ENCODE measurements at regions not wholly inside any gene's neighbourhood (a gene's known extent, or its start where the extent isn't known, plus 50 kb on each side); places are given as distances from the start of the nearest gene placed in this dataset.

DNA sequence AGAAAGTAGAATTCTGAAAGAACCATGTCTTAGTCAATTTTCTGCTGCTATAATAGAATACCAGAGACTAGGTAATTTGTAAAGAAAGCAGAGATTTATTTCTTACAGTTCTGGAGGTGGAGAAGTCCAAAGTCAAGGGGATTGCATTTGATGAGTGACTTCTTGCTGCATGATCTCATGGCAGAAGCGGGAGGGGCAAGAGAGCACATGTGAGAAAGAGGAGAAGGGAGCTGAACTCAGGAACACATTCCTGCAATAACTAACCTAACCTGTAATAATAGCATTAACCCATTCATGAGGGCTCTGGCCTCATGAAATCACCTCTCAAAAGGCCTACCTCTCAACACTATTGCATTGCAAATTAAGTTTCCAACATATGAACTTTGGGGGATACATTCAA lies 797.5 kb upstream of the POU3F3 start:
- H3F3A ChIP-seq (ENCODE audit: insufficient read depth), result no peaks in the 10 kb centered on the region
- H3K79me2 ChIP-seq (ENCODE audit: insufficient read depth, low read length), result no peaks in the 10 kb centered on the region
- H3K4me2 ChIP-seq (ENCODE audit: low read depth, low read length, poor library complexity, severe bottlenecking), result no peak overlapping the region
- H3K9me2 ChIP-seq (replicated peaks; ENCODE audit: insufficient read depth, low read length), result no peaks in the 10 kb centered on the region
- no peak overlapping the region for H3K27ac ChIP-seq (ENCODE audit: low read depth, low read length)
- no peak overlapping the region for H2AFZ ChIP-seq (ENCODE audit: low read depth, low read length, severe bottlenecking)
- H3K27me3 ChIP-seq (ENCODE audit: low read length), result no peaks in the 10 kb centered on the region
- H3K9me3 ChIP-seq (ENCODE audit: insufficient read depth, low read length), result no peaks in the 10 kb centered on the region
- no peaks in the 10 kb centered on the region for H4K20me1 ChIP-seq (ENCODE audit: low read depth, low read length)
- no peak for TF ChIP-seq EZH2phosphoT487 (conservative IDR thresholded peaks at IDR 0.05; ENCODE audit: low read length)
- no peaks in the 10 kb centered on the region for H3K36me3 ChIP-seq (ENCODE audit: low read length)
- no peak overlapping the region for H3K4me3 ChIP-seq (ENCODE audit: insufficient read depth, low read length, poor library complexity, severe bottlenecking)
- H3K9ac ChIP-seq (ENCODE audit: low read length), result no peak overlapping the region

DNA sequence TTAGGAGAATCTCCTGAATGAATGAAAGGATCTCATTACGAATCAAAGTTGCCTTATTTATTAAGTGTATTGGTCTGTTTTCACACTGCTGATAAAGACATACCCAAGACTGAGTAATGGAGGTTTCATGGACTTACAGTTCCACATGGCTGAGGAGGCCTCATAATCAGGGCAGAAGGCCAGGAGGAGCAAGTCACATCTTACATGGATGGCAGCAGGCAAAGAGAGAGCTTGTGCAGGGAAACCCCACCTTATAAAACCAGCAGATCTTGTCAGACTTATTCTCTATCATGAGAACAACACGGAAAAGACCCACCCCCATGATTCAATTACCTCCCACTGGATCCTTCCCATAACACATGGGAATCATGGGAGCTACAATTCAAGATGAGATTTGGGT lies 785.2 kb upstream of the POU3F3 start:
- Histone ChIP-seq H3K9me3 (ENCODE audit: insufficient read depth, low read length) (peaks cover 8% of the 10 kb centered on the region; the same call in 1 of the 2 replicates), H2AFZ (ENCODE audit: low read depth, low read length, severe bottlenecking) (no peak overlapping the region), H3K9ac (ENCODE audit: low read length) (no peak overlapping the region), H4K20me1 (ENCODE audit: low read depth, low read length) (no peaks in the 10 kb centered on the region), H3K4me3 (ENCODE audit: insufficient read depth, low read length, poor library complexity, severe bottlenecking) (no peak overlapping the region), H3K27ac (ENCODE audit: low read depth, low read length) (no peak overlapping the region), H3F3A (ENCODE audit: insufficient read depth) (no peaks in the 10 kb centered on the region), H3K36me3 (ENCODE audit: low read length) (peaks cover 16% of the 10 kb centered on the region), H3K9me2 (replicated peaks; ENCODE audit: insufficient read depth, low read length) (no peaks in the 10 kb centered on the region), H3K4me2 (ENCODE audit: low read depth, low read length, poor library complexity, severe bottlenecking) (no peak overlapping the region), H3K27me3 (ENCODE audit: low read length) (no peaks in the 10 kb centered on the region), H3K79me2 (ENCODE audit: insufficient read depth, low read length) (no peaks in the 10 kb centered on the region)
- no peak for TF ChIP-seq EZH2phosphoT487 (conservative IDR thresholded peaks at IDR 0.05; ENCODE audit: low read length)
- TF ChIP-seq, protein P1, sequence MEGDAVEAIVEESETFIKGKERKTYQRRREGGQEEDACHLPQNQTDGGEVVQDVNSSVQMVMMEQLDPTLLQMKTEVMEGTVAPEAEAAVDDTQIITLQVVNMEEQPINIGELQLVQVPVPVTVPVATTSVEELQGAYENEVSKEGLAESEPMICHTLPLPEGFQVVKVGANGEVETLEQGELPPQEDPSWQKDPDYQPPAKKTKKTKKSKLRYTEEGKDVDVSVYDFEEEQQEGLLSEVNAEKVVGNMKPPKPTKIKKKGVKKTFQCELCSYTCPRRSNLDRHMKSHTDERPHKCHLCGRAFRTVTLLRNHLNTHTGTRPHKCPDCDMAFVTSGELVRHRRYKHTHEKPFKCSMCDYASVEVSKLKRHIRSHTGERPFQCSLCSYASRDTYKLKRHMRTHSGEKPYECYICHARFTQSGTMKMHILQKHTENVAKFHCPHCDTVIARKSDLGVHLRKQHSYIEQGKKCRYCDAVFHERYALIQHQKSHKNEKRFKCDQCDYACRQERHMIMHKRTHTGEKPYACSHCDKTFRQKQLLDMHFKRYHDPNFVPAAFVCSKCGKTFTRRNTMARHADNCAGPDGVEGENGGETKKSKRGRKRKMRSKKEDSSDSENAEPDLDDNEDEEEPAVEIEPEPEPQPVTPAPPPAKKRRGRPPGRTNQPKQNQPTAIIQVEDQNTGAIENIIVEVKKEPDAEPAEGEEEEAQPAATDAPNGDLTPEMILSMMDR (IDR thresholded peaks at IDR 0.05; ENCODE audit: insufficient read depth, low read length, poor library complexity, severe bottlenecking), result no peak

DNA sequence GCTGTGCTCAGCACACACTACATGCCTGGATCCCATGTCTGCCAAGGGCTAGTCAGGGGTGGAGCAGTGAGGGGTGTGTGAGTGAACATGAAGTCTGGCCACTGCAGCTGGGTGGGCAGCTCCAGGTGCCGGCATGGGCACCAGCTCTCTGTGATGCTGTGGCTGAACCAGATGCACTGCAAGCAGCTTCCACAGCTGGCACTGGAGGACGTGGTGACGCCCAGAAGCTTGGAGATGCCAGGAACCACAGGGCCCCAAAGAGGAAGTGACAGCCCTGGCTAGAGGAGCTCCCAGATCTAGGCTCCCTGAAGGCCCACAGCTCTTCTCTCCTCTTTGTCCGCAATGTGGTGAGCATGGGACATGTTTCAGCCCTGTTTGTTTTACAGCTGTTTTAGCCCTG lies 776.3 kb upstream of the POU3F3 start:
- Histone ChIP-seq H2AFZ (ENCODE audit: low read depth, low read length, severe bottlenecking) (no peak overlapping the region), H3K9me2 (replicated peaks; ENCODE audit: insufficient read depth, low read length) (no peaks in the 10 kb centered on the region), H3F3A (ENCODE audit: insufficient read depth) (peaks cover 38% of the 10 kb centered on the region), H3K79me2 (ENCODE audit: insufficient read depth, low read length) (no peaks in the 10 kb centered on the region), H3K9me3 (ENCODE audit: insufficient read depth, low read length) (peaks cover 13% of the 10 kb centered on the region; the same call in 1 of the 2 replicates), H3K9ac (ENCODE audit: low read length) (no peak overlapping the region), H3K36me3 (ENCODE audit: low read length) (no peaks in the 10 kb centered on the region; the same call in 1 of the 2 replicates), H3K4me2 (ENCODE audit: low read depth, low read length, poor library complexity, severe bottlenecking) (no peak overlapping the region), H3K4me3 (ENCODE audit: insufficient read depth, low read length, poor library complexity, severe bottlenecking) (no peak overlapping the region), H3K27me3 (ENCODE audit: low read length) (no peaks in the 10 kb centered on the region), H3K27ac (ENCODE audit: low read depth, low read length) (peak overlapping the region; percentile 85), H4K20me1 (ENCODE audit: low read depth, low read length) (no peaks in the 10 kb centered on the region)
- TF ChIP-seq EZH2phosphoT487 (conservative IDR thresholded peaks at IDR 0.05; ENCODE audit: low read length), result no peak
- TF ChIP-seq, protein P1 (IDR thresholded peaks at IDR 0.05; ENCODE audit: insufficient read depth, low read length, poor library complexity, severe bottlenecking), result no peak

DNA sequence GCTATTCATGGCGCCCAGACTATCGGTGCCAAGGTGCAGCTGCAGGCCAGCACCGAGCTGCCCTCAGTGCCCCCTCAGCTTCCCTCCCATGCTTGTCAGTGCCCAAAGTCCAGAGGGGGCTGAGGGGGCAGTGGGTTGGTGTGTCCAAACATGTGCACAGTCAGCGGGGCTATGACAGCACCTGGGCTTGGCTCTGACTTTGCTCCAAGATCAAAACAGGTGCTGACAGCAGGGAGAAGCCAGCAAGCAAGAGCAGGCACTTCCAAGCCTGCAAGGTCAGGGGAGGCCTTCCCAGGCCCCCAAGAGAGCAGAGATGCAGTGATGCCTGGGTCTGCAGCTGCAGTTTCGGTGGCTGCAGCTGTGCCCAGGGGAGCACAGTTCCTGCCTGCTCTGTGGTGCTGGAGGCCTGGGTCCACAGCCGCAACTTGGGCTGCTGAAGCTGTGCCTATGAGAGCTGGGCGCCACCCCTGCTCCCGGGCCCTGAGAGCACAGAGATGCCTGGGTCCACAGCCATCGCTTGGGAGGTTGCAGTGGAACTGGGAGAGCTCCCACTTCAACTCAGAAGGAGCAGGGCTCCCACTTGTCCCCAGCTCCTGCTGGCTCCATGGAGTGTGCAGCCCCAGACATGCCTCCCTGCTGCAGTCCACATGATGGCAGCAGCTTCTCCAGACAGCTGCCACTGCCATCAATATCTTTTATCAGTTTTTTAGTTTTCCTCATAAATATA lies 775.3 kb upstream of the POU3F3 start:
- H2AFZ ChIP-seq (ENCODE audit: low read depth, low read length, severe bottlenecking), result no peak overlapping the region
- H3K79me2 ChIP-seq (ENCODE audit: insufficient read depth, low read length), result no peaks in the 10 kb centered on the region
- no peaks in the 10 kb centered on the region for H3K27me3 ChIP-seq (ENCODE audit: low read length)
- TF ChIP-seq, protein P1 (IDR thresholded peaks at IDR 0.05; ENCODE audit: insufficient read depth, low read length, poor library complexity, severe bottlenecking), result peak; percentile 41
- no peak for TF ChIP-seq EZH2phosphoT487 (conservative IDR thresholded peaks at IDR 0.05; ENCODE audit: low read length)
- no peaks in the 10 kb centered on the region for H4K20me1 ChIP-seq (ENCODE audit: low read depth, low read length)
- peak overlapping the region; percentile 39 for H3K4me3 ChIP-seq (ENCODE audit: insufficient read depth, low read length, poor library complexity, severe bottlenecking)
- H3K9me2 ChIP-seq (replicated peaks; ENCODE audit: insufficient read depth, low read length), result no peaks in the 10 kb centered on the region
- peak overlapping the region; percentile 85 for H3K27ac ChIP-seq (ENCODE audit: low read depth, low read length)
- H3K9me3 ChIP-seq (ENCODE audit: insufficient read depth, low read length), result peaks cover 13% of the 10 kb centered on the region; the same call in 1 of the 2 replicates
- peak overlapping the region; percentile 81 for H3K4me2 ChIP-seq (ENCODE audit: low read depth, low read length, poor library complexity, severe bottlenecking)
- H3F3A ChIP-seq (ENCODE audit: insufficient read depth), result peaks cover 48% of the 10 kb centered on the region
- no peaks in the 10 kb centered on the region; the same call in 1 of the 2 replicates for H3K36me3 ChIP-seq (ENCODE audit: low read length)
- H3K9ac ChIP-seq (ENCODE audit: low read length), result peak overlapping the region; percentile 50
